Epithelial cell of proximal tubule (primary cell): ENCODE measurements at regions not wholly inside any gene's neighbourhood (a gene's known extent, or its start where the extent isn't known, plus 50 kb on each side); places are given as distances from the start of the nearest gene placed in this dataset.

ENCODE experiments used
- DNase-seq: peaks from one replicate; pipeline ENCODE4 v3.0.0-alpha.2; 2011; ENCODE audit warnings: low read depth
- H3K4me3 ChIP-seq: 2 replicates; pipeline ENCODE4 v1.5.1; 2011; ENCODE audit warnings: low read depth, mild to moderate bottlenecking, low read length
- TF ChIP-seq, protein P1 (sequence below): conservative IDR thresholded peaks from 2 replicates; pipeline ENCODE4 v1.5.1; 2012; ENCODE audit warnings: low read depth, mild to moderate bottlenecking, low read length

DNA sequence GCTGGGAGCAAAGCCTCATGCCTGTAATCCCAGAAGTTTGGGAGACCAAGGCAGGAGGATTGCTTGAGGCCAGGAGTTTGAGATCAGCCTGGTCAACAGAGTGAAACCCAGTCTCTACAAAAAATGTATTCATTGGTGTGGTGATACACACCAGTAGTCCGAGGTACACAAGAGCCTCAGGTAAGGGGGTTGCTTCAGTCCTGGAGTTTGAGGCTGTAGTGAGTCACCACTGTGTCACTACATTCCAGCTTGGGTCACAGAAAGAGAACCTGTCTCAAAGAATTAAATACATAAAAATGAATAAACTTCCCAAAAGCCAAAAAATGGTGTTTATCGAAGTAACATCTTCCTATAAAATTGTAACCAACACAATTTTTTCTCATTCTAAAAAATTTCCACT, 568.1 kb upstream of the LINC00305 start:
- H3K4me3 ChIP-seq: no peak overlapping the region
- TF ChIP-seq, protein P1, sequence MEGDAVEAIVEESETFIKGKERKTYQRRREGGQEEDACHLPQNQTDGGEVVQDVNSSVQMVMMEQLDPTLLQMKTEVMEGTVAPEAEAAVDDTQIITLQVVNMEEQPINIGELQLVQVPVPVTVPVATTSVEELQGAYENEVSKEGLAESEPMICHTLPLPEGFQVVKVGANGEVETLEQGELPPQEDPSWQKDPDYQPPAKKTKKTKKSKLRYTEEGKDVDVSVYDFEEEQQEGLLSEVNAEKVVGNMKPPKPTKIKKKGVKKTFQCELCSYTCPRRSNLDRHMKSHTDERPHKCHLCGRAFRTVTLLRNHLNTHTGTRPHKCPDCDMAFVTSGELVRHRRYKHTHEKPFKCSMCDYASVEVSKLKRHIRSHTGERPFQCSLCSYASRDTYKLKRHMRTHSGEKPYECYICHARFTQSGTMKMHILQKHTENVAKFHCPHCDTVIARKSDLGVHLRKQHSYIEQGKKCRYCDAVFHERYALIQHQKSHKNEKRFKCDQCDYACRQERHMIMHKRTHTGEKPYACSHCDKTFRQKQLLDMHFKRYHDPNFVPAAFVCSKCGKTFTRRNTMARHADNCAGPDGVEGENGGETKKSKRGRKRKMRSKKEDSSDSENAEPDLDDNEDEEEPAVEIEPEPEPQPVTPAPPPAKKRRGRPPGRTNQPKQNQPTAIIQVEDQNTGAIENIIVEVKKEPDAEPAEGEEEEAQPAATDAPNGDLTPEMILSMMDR: no peak
- DNase-seq: no peak

DNA sequence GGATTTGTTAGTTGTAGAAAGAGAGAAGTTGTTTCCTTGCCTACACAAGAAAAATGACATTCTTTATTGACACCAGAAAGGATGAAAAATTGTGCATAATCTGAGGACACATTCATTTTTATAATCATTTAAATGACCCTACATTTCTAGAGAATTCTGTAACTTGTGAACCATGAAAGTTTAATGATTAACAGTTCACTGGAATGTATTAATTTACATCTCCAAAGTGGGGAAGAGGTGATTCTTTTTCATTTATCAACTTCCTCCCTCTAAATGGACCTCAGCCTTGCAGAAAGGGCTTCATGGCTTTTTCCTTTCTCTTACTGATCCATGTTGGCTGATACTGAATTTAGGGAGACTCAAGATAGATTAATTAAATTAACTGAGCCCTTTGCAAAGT, 565.2 kb upstream of the LINC00305 start:
- TF ChIP-seq, protein P1: no peak
- H3K4me3 ChIP-seq: no peak overlapping the region
- no peak for DNase-seq

DNA sequence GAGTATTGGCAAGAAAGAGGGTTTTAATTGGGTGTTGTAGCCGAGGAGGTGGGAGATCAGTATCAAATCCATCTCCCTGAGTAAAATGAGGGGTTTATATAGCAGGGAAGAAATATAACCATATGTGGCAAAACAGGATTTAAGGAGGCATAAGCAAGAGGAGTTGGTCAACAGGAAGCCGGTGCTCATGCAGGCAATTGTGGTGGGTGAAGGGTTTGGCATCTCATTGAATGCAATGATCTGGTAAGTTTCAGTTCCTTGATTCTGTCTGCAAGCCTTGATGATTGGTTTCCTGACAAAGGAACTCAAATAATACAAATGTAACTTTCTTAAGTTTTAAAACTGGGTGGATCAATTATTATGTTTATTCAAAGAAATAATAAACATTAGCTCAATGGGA, 564.4 kb upstream of the LINC00305 start:
- no peak overlapping the region for H3K4me3 ChIP-seq
- TF ChIP-seq, protein P1: no peak
- no peak for DNase-seq

DNA sequence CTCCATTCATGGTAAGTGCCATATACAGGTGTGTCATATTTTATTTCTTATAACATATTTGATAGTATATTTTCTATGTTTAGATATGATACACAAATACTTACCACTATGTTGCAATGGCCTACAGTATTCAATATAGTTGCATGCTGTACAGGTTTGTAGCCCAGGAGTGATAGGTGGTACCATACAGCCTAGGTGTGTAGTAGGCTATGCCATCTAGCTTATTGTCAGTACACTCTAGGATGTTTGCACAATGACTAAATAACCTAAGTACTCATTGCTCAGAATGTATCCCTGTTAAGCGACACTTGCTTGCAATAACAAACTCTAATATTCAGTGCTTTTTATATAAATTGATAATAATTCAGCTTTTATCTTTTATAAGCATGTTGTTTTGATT, 563.1 kb upstream of the LINC00305 start:
- TF ChIP-seq, protein P1: no peak
- DNase-seq: no peak
- H3K4me3 ChIP-seq: no peak overlapping the region

DNA sequence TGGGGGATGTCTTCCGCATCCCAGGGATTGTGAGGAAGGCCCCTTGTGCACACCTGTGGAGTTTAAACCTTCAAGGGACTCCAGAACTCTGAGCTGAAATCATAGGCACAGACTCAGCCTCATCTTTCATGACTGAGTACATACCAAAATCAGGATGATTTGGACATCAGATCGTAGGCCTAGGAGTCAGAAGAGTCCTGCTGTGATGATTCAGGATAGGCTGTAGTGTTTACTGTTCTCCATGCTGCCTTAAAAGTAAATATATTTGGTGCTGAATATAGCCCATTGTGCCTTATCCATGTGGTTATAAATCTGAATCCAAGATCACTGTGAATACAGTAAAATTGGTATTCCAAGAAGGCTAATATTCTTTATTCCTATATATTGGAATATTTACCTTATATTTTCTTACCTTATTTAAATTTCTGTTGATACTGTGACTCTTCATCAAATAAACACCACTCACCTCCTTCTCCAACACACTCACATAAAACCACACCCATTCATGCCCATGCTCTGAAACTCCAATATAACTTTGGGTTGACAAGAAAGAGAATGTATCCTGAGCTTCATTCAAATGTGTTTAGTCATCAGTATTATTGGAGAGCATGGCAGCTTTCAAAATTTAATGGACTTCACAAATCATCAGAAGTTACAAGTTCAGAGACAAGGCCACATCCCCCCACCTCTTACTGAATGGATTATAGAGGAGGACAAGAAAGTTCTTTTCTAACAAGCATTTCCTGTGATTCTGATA, 561.4 kb upstream of the LINC00305 start:
- TF ChIP-seq, protein P1: no peak
- no peak for DNase-seq
- no peak overlapping the region for H3K4me3 ChIP-seq

DNA sequence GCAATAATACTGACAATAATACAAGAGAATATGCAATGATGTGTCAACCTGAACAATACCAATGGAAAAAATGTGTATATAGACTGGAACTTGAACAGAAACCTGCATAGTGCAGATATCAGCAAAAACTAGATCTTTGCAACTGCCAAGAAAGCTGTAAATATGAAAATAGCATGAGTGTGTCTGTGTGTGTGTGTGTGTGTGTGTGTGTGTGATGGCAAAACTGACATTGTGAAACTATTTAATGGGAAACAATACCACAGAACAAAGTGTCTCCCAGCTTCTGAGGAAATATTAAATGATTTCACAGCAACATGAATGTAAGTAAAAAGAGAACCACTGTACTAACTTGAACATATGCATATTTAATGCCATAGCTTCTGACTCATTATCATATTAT, 558.2 kb upstream of the LINC00305 start:
- DNase-seq: no peak
- TF ChIP-seq, protein P1: no peak
- no peak overlapping the region for H3K4me3 ChIP-seq

DNA sequence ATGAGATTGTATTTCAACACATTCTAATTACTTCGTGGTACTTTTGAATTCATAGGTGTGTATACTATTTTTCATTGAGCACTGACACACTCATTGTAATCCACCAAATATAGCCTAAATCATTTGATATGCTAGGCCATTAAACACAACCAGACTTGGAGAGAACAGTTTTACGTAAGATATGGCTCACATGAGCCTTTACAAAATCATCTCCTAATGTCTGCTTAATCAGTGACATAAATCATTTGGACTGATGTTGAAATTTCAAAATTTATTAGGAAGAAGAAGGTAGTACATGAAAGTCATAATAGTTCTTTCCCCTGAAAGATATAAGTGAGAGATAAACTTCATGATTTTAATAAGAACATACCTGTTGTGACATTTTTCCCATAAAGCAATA, 550.2 kb upstream of the LINC00305 start:
- DNase-seq: no peak
- TF ChIP-seq, protein P1: no peak

More for the DNA sequence above, 550.2 kb upstream of the LINC00305 start:
- H3K4me3 ChIP-seq: no peak overlapping the region
